Lung (tissue), 11 donors: ENCODE measurements at regions not wholly inside any gene's neighbourhood (a gene's known extent, or its start where the extent isn't known, plus 50 kb on each side); places are given as distances from the start of the nearest gene placed in this dataset.
"Not testable (repeated sequence)": the region's sequence is repeated elsewhere in the genome, so short reads cannot be mapped to it uniquely, and the experiment has no call there.

Source experiments
- ATAC-seq: fragments of 200-7000 bp; cut with Tn5 transposase; one replicate; pipeline ENCODE4 v1.9.1; 2020; ENCODE audit warnings: moderate number of reproducible peaks; ENCODE audit not compliant: insufficient read depth, low FRiP score
- DNase-seq, 3 donors: peaks; one replicate each; pipeline ENCODE4 v3.0.0-alpha.2; 2013 to 2017
- H3K27ac ChIP-seq, 2 donors: one replicate each; pipeline ENCODE4 v1.5.1; 2013; ENCODE audit warnings: mild to moderate bottlenecking in 2 of 2, moderate library complexity in 2 of 2, control low read depth in 1 of 2, inconsistent platforms in 1 of 2, low read depth in 1 of 2, low read length in 1 of 2
- H3K27me3 ChIP-seq, 3 donors: one replicate each; pipeline ENCODE4 v1.5.1; 2013; ENCODE audit warnings: low read length in 2 of 3; ENCODE audit not compliant: control insufficient read depth in 3 of 3, insufficient read depth in 3 of 3
- H3K36me3 ChIP-seq, 4 donors: one replicate each; pipeline ENCODE4 v1.5.1; 2013; ENCODE audit warnings: low read length in 4 of 4, mild to moderate bottlenecking in 1 of 4, moderate library complexity in 1 of 4; ENCODE audit not compliant: control insufficient read depth in 4 of 4, insufficient read depth in 4 of 4
- H3K4me1 ChIP-seq, 5 donors: one replicate each; pipeline ENCODE4 v1.5.1; 2013; ENCODE audit warnings: low read length in 5 of 5, mild to moderate bottlenecking in 2 of 5, moderate library complexity in 1 of 5; ENCODE audit not compliant: control insufficient read depth in 5 of 5, insufficient read depth in 5 of 5
- H3K4me3 ChIP-seq: one replicate; pipeline ENCODE4 v1.5.1; 2013; ENCODE audit warnings: mild to moderate bottlenecking, control low read depth, moderate library complexity
- H3K9ac ChIP-seq, 2 donors: one replicate each; pipeline ENCODE4 v1.5.1; 2013; ENCODE audit warnings: low read length in 2 of 2, control low read depth in 1 of 2; ENCODE audit not compliant: insufficient read depth in 1 of 2
- H3K9me3 ChIP-seq, 4 donors: one replicate each; pipeline ENCODE4 v1.5.1; 2013; ENCODE audit warnings: low read length in 3 of 4, mild to moderate bottlenecking in 1 of 4, moderate library complexity in 1 of 4; ENCODE audit not compliant: control insufficient read depth in 4 of 4, insufficient read depth in 3 of 4
- whole genome bisulfite sequencing, 2 donors: extraction: QIAGEN DNeasy Blood & Tissue Kit; methylation state at CpG; one replicate each; pipeline ENCODE4 v1.1.7; 2013; 5-methylcytosine and 5-hydroxymethylcytosine counted together
- TF ChIP-seq, protein P1 (sequence below): IDR thresholded peaks from 2 replicates; pipeline ENCODE4 v1.5.1; 2012; ENCODE audit warnings: mild to moderate bottlenecking; ENCODE audit errors: control extremely low read depth, extremely low read depth
- donor health status: control.
- donor health status: control.
- donor health status: Bipolar disorder and iron deficiency.
- donor health status: healthy.
- donor health status: DM: yes; HTN: yes; CAD: no.

DNA sequence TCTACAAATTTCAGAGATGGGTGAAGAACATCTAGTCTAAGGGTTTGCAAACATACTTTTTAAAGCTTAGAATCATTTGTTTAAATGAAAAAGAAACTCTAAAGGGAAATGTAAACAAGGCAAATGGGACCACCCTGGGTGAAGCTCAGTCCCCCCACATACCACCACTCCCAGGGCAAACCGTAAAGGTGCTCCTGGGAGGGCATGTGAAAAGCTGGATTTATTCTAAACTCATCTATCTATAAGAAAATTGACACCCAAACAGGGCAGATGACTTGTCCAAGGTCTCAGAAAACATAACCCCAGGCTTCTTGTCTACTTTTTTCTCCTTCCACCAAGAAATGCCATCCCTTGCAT lies 223.3 kb upstream of the PRKCQ start:
- no peak for DNase-seq
- no peak for ATAC-seq
- Histone ChIP-seq H3K36me3 (no peaks in the 10 kb centered on the region), H3K4me1 (no peaks in the 10 kb centered on the region), H3K9me3 (no peaks in the 10 kb centered on the region), H3K9ac (no peak overlapping the region), H3K27me3 (no peaks in the 10 kb centered on the region), H3K27ac (no peak overlapping the region), H3K4me3 (no peak overlapping the region)
- WGBS, 2 donors, result 50 to 76% methylated on average over 1 of the region's 1 CpG
- TF ChIP-seq, protein P1, sequence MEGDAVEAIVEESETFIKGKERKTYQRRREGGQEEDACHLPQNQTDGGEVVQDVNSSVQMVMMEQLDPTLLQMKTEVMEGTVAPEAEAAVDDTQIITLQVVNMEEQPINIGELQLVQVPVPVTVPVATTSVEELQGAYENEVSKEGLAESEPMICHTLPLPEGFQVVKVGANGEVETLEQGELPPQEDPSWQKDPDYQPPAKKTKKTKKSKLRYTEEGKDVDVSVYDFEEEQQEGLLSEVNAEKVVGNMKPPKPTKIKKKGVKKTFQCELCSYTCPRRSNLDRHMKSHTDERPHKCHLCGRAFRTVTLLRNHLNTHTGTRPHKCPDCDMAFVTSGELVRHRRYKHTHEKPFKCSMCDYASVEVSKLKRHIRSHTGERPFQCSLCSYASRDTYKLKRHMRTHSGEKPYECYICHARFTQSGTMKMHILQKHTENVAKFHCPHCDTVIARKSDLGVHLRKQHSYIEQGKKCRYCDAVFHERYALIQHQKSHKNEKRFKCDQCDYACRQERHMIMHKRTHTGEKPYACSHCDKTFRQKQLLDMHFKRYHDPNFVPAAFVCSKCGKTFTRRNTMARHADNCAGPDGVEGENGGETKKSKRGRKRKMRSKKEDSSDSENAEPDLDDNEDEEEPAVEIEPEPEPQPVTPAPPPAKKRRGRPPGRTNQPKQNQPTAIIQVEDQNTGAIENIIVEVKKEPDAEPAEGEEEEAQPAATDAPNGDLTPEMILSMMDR, result no peak

DNA sequence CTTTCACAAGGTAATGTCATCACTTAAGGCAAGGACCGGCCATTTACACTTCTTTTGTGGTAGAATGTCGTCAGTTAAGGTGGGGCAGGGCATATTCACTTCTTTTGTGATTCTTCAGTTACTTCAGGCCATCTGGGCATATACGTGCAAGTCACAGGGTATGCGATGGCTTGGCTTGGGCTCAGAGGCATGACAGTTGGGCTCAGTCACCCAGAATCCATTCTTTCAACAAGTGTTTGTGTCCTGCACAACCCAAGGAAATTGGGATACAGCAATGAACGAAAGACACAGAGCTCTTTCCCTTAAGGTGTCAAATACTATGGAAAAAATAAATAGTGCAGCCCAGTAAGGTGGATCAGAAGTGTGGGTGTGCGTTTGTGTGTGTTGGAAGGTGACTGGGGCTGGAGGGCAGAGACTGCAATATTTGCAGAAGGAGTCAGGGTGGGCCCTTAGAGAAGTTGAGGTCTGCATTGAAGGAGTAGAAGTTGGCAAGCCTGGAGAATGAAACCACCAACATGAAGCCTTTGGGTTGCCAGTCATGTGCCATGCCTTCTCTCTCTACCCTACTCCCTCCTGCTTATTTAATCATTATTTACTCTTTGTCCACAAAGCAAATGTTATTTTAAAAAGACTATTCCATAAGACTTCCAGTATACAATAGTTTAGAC lies 222.8 kb upstream of the PRKCQ start:
- Histone ChIP-seq H3K9ac (no peak overlapping the region), H3K4me3 (no peak overlapping the region), H3K27me3 (no peaks in the 10 kb centered on the region), H3K36me3 (no peaks in the 10 kb centered on the region), H3K27ac (no peak overlapping the region), H3K9me3 (no peaks in the 10 kb centered on the region), H3K4me1 (no peaks in the 10 kb centered on the region)
- no peak for ATAC-seq
- WGBS, 2 donors, result 56 to 66% methylated on average over 5 to 6 of the region's 6 CpGs
- TF ChIP-seq, protein P1, result no peak
- DNase-seq, result no peak

DNA sequence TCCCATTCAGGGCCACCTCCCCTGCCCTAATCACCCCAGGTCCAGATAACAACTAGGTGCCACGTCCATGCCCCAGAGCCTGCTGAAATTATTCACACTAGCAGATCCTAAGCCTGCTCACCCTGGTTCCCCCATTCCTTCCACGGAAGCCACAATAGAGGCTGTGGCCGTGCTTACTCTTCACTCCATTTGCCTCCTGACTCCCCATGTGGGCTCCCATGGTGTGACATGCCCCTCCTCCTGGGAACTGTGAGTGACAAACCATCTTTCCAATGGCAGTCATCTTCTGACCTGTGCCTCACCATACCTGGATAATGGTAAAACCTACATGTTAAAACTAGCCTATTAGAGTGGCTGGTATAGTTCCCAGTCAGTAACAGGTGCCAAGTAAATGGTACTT lies 216.2 kb upstream of the PRKCQ start:
- 80 to 83% methylated on average over 3 of the region's 3 CpGs for WGBS, 2 donors
- ATAC-seq, result no peak
- no peak overlapping the region for H3K9ac ChIP-seq
- peaks cover 0 to 4% (median 0%) of the 10 kb centered on the region in 3 donors for H3K27me3 ChIP-seq
- H3K27ac ChIP-seq, result no peak overlapping the region
- TF ChIP-seq, protein P1, result no peak
- H3K36me3 ChIP-seq, result no peaks in the 10 kb centered on the region
- H3K4me1 ChIP-seq, result no peaks in the 10 kb centered on the region
- no peaks in the 10 kb centered on the region for H3K9me3 ChIP-seq
- H3K4me3 ChIP-seq, result no peak overlapping the region
- no peak for DNase-seq

DNA sequence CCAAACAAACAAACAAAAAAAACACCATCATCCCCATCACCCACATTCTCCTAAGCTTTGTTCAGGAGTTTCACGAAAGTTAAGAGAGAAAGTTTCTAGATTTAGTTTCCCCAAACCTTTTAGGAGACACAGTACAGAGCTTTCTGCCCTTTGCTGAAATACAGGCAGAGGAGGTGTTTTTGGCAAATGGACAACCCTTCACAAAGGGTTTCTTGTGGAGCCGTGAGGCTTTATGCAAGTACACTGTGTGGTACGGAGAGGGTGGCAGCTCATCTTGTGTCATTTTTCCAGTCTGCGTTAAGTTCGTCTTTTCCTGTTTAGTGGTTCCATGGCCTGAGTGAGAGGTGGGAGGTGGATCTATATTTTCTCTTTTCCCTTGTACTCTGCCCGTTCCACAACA lies 215.5 kb upstream of the PRKCQ start:
- 83 to 93% methylated on average over 6 of the region's 6 CpGs for WGBS, 2 donors

DNA sequence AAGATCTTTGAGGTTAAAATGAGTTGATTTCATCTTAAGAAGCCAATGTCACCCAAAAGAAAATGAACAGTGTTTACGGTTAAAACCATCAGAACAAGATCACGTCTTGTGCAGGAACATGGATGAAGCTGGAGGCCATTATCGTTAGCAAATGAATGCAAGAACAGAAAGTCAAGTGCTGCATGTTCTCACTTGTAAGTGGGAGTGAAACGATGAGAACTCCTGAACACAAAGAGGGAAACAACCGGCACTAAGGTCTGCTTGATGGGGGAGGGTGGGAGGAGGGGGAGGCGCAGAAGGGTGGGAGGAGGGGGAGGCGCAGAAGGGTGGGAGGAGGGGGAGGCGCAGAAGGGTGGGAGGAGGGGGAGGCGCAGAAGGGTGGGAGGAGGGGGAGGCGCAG lies 214.8 kb upstream of the PRKCQ start:
- not testable (repeated sequence) for H3K9ac ChIP-seq, H3K27ac ChIP-seq, DNase-seq, H3K36me3 ChIP-seq, H3K4me3 ChIP-seq, H3K27me3 ChIP-seq, H3K9me3 ChIP-seq, ATAC-seq, H3K4me1 ChIP-seq
- WGBS, 2 donors, result 51 to 66% methylated on average over 6 of the region's 10 CpGs

More for the DNA sequence above, 215.5 kb upstream of the PRKCQ start:
- DNase-seq, result no peak
- ATAC-seq, result no peak
- TF ChIP-seq, protein P1, result no peak
- no peak overlapping the region for H3K4me3 ChIP-seq
- peaks cover 0 to 4% (median 0%) of the 10 kb centered on the region in 3 donors for H3K27me3 ChIP-seq
- no peaks in the 10 kb centered on the region for H3K9me3 ChIP-seq
- H3K27ac ChIP-seq, result no peak overlapping the region
- H3K4me1 ChIP-seq, result no peaks in the 10 kb centered on the region
- H3K36me3 ChIP-seq, result no peaks in the 10 kb centered on the region
- H3K9ac ChIP-seq, result no peak overlapping the region
